H1 (cell line): ENCODE measurements at regions not wholly inside any gene's neighbourhood (a gene's known extent, or its start where the extent isn't known, plus 50 kb on each side); places are given as distances from the start of the nearest gene placed in this dataset.

Experiments
- CREB1 ChIP-seq: IDR thresholded peaks from 2 replicates; pipeline ENCODE4 v1.6.1; 2012; ENCODE audit warnings: inconsistent platforms
- EGR1 ChIP-seq: IDR thresholded peaks from 2 replicates; pipeline ENCODE4 v1.6.1; 2011; ENCODE audit warnings: low read depth, low read length, borderline replicate concordance
- EZH2 ChIP-seq: fragments of 200-600 bp; sonication (generic); IDR thresholded peaks from 2 replicates; pipeline ENCODE4 v1.7.1; 2012; ENCODE audit warnings: low read depth, mild to moderate bottlenecking, moderate library complexity, low read length, inconsistent platforms; ENCODE audit not compliant: severe bottlenecking
- NANOG ChIP-seq: IDR thresholded peaks from 2 replicates; pipeline ENCODE4 v1.6.1; 2011; ENCODE audit warnings: low read length, low read depth, mild to moderate bottlenecking, inconsistent platforms; ENCODE audit not compliant: insufficient read depth, poor library complexity, severe bottlenecking
- POLR2A ChIP-seq, 2 experiments: IDR thresholded peaks; 1 replicate in 1 of 2; 2 replicates in 1 of 2; pipeline ENCODE4 v1.6.1; 2011; ENCODE audit warnings: low read depth in 2 of 2, low read length in 2 of 2, mild to moderate bottlenecking in 2 of 2; ENCODE audit errors: control extremely low read depth in 1 of 2
- SAP30 ChIP-seq: fragments of 300-600 bp; sonication (generic); IDR thresholded peaks from 2 replicates; pipeline ENCODE4 v1.7.1; 2012; ENCODE audit warnings: low read length, moderate library complexity, mild to moderate bottlenecking, inconsistent platforms; ENCODE audit not compliant: insufficient read depth, insufficient replicate concordance
- TAF1 ChIP-seq: IDR thresholded peaks from 2 replicates; pipeline ENCODE4 v1.6.1; 2011; ENCODE audit warnings: mild to moderate bottlenecking, low read depth, low read length
- TCF12 ChIP-seq: IDR thresholded peaks from 2 replicates; pipeline ENCODE4 v1.6.1; 2011; ENCODE audit warnings: low read depth, mild to moderate bottlenecking, low read length
- ZNF274 ChIP-seq: IDR thresholded peaks from 2 replicates; pipeline ENCODE4 v1.7.0; 2012; ENCODE audit warnings: low read length, borderline replicate concordance; ENCODE audit errors: extremely low read depth
- TF ChIP-seq, protein P1 (sequence below), 3 experiments: IDR thresholded peaks; 1 replicate in 2 of 3; 2 replicates in 1 of 3; pipeline versions ENCODE4 v1.5.1 to v1.6.1; 2011; ENCODE audit warnings: low read length in 3 of 3, mild to moderate bottlenecking in 3 of 3, inconsistent platforms in 2 of 3, low read depth in 1 of 3, moderate library complexity in 1 of 3; ENCODE audit not compliant: insufficient read depth in 1 of 3; ENCODE audit errors: control extremely low read depth in 1 of 3

DNA sequence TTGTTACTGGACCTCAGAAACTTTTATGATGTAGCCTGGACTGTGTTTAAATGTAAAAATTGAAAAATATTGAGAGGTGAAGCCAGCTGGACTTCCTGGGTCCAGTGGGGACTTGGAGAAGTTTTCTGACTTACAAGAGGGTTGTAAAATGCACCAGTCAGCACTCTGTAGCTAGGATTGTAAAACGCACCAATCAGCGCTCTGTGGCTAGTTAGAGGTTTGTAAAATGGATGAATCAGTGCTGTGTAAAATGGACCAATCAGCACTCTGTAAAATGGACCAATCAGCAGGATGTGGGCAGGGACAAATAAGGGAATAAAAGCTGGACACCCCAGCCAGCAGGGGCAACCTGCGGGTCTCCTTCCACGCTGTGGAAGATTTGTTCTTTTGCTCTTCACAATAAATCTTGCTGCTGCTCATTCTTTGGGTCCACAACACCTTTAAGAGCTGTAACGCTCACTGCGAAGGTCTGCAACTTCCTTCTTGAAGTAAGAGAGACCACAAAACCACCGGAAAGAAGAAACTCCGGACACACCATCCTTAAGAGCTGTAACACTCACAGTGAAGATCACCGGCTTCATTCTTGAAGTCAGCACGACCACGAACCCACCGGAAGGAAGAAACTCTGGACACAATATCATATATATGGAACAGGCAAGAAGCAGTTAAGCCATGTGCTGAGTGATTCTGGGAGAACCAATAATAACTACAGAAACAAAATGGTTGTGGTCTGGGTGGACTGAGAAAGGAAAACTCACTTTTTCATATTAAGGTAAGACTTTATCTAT is 201.3 kb downstream of the GABRG2 start:
- TF ChIP-seq POLR2A (IDR thresholded peaks at IDR 0.05; ENCODE audit: control extremely low read depth in 1 of 2, low read depth in 2 of 2, low read length in 2 of 2) (no peak), EGR1 (no peak), TCF12 (no peak), CREB1 (no peak), TAF1 (no peak), SAP30 (no peak), NANOG (no peak), ZNF274 (no peak), EZH2 (no peak)
- TF ChIP-seq, protein P1, sequence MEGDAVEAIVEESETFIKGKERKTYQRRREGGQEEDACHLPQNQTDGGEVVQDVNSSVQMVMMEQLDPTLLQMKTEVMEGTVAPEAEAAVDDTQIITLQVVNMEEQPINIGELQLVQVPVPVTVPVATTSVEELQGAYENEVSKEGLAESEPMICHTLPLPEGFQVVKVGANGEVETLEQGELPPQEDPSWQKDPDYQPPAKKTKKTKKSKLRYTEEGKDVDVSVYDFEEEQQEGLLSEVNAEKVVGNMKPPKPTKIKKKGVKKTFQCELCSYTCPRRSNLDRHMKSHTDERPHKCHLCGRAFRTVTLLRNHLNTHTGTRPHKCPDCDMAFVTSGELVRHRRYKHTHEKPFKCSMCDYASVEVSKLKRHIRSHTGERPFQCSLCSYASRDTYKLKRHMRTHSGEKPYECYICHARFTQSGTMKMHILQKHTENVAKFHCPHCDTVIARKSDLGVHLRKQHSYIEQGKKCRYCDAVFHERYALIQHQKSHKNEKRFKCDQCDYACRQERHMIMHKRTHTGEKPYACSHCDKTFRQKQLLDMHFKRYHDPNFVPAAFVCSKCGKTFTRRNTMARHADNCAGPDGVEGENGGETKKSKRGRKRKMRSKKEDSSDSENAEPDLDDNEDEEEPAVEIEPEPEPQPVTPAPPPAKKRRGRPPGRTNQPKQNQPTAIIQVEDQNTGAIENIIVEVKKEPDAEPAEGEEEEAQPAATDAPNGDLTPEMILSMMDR (IDR thresholded peaks at IDR 0.05; ENCODE audit: control extremely low read depth in 1 of 3, insufficient read depth in 1 of 3, low read depth in 1 of 3, low read length in 3 of 3): no peak
